Stomach (tissue), 4 donors: ENCODE measurements at regions not wholly inside any gene's neighbourhood (a gene's known extent, or its start where the extent isn't known, plus 50 kb on each side); places are given as distances from the start of the nearest gene placed in this dataset.

ENCODE experiments used
- EP300 ChIP-seq: sonication (generic); formaldehyde crosslinking; IDR thresholded peaks from one replicate; pipeline ENCODE4 v1.6.1; 2017; ENCODE audit warnings: antibody characterized with exemption
- POLR2A ChIP-seq, 4 donors: fragments of 450-650 bp; IDR thresholded peaks; one replicate each; pipeline ENCODE4 v1.6.1; 2016; ENCODE audit warnings: antibody characterized with exemption in 4 of 4, control low read depth in 2 of 4, mild to moderate bottlenecking in 1 of 4, moderate library complexity in 1 of 4
- TF ChIP-seq, protein P1 (sequence below), 7 experiments: fragments of 450-650 bp in 4 of 7; fragments of 200-600 bp in 3 of 7; sonication (generic) in 3 of 7; IDR thresholded peaks; one replicate each; pipeline ENCODE4 v1.5.1; 2016 to 2019; ENCODE audit warnings: antibody characterized with exemption in 7 of 7, control low read depth in 2 of 7, mild to moderate bottlenecking in 1 of 7

DNA sequence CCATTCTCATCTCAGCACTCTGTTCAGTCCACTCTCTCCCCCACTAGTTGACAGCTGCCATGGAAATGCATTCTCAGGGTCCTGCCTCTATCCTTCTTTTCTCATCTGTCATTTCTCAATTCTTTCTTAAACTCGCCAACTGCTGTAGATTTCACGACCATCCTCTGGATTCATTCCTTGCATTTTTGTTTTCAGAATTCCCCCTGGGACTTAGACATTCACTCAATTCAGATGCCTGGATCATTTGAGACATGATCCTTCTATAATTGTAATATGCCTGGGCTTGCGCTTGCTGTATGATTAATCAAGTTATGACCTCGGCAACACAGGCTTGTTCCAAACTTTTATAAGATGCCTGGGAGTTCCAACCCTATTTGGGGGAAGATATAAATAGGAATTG, 104.5 kb downstream of the RAB11FIP2 start:
- TF ChIP-seq, protein P1, sequence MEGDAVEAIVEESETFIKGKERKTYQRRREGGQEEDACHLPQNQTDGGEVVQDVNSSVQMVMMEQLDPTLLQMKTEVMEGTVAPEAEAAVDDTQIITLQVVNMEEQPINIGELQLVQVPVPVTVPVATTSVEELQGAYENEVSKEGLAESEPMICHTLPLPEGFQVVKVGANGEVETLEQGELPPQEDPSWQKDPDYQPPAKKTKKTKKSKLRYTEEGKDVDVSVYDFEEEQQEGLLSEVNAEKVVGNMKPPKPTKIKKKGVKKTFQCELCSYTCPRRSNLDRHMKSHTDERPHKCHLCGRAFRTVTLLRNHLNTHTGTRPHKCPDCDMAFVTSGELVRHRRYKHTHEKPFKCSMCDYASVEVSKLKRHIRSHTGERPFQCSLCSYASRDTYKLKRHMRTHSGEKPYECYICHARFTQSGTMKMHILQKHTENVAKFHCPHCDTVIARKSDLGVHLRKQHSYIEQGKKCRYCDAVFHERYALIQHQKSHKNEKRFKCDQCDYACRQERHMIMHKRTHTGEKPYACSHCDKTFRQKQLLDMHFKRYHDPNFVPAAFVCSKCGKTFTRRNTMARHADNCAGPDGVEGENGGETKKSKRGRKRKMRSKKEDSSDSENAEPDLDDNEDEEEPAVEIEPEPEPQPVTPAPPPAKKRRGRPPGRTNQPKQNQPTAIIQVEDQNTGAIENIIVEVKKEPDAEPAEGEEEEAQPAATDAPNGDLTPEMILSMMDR (IDR thresholded peaks at IDR 0.05): no peak
- TF ChIP-seq EP300 (no peak), POLR2A (IDR thresholded peaks at IDR 0.05) (no peak)
